ENCODE measurements at regions not wholly inside any gene's neighbourhood (a gene's known extent, or its start where the extent isn't known, plus 50 kb on each side); places are given as distances from the start of the nearest gene placed in this dataset.
A peak's percentile ranks its signal among the peaks of the same experiment; 100 is the strongest.

GRCh38 chr17:64765191-64765889 lies 103.2 kb upstream of the SMURF2 start:
- Histone ChIP-seq H3K4me1 (ENCODE audit: control insufficient read depth in 1 of 2, insufficient read depth in 2 of 2, low read length in 2 of 2) (peaks cover 9 to 21% of the 10 kb centered on the region in 2 experiments; a peak in 3 of 4 replicates), H3K27me3 (ENCODE audit: insufficient read depth, low read length) (no peaks in the 10 kb centered on the region), H3K79me2 (ENCODE audit: insufficient read depth, low read length) (peaks cover 33% of the 10 kb centered on the region), H4K20me1 (ENCODE audit: insufficient read depth) (no peaks in the 10 kb centered on the region), H3K9me2 (ENCODE audit: insufficient read depth) (no peaks in the 10 kb centered on the region), H3K4me2 (ENCODE audit: low read length) (0 out of 2 replicates have a peak overlapping the region, but pooled peaks have one; percentile 3), H3K27ac (ENCODE audit: low read depth, low read length) (no peak overlapping the region), H3K9me3 (ENCODE audit: control insufficient read depth in 1 of 2, insufficient read depth in 1 of 2, low read depth in 1 of 2, low read length in 2 of 2) (no peaks in the 10 kb centered on the region), H3K36me3 (ENCODE audit: control insufficient read depth in 1 of 2, insufficient read depth in 2 of 2, low read length in 2 of 2) (peaks cover 13 to 19% of the 10 kb centered on the region in 2 experiments; a peak in 3 of 4 replicates), H3K4me3 (replicated peaks in 1 of 2; ENCODE audit: low read depth in 1 of 2, low read length in 2 of 2) (no peak overlapping the region), H2AFZ (ENCODE audit: low read depth, low read length, poor library complexity, severe bottlenecking) (no peak overlapping the region), H3K9ac (ENCODE audit: low read length) (no peak overlapping the region)
- intact Hi-C loops (cut with micrococcal nuclease): no loop called here
- no TSS peak for BruUV-seq (replicated peaks)
- ATAC-seq (peak; percentile 71), DNase-seq (ENCODE audit: low read depth, low spot score) (no peak)
- RAD21 ChIA-PET (ENCODE audit: low non-redundant PET in 1 of 2, low total read pairs in 2 of 2, uncharacterized antibody in 2 of 2, unreplicated experiment in 2 of 2): no interaction called here
- POLR2A ChIA-PET: no interaction called here
- TF ChIP-seq ELF1 (IDR thresholded peaks at IDR 0.05; ENCODE audit: borderline replicate concordance, low read depth): no peak
- CTCF ChIA-PET: interaction anchor here (3.4 kb wide), 1 partner anchor 9 kb away, joined by 22 read pairs; no protein-coding TSS in a partner anchor

GRCh38 chr17:64750891-64751677 lies 89.0 kb upstream of the SMURF2 start:
- CTCF ChIA-PET: no interaction called here
- Histone ChIP-seq H3K79me2 (ENCODE audit: insufficient read depth, low read length) (no peaks in the 10 kb centered on the region), H3K4me3 (replicated peaks in 1 of 2; ENCODE audit: low read depth in 1 of 2, low read length in 2 of 2) (no peak overlapping the region), H3K4me1 (ENCODE audit: control insufficient read depth in 1 of 2, insufficient read depth in 2 of 2, low read length in 2 of 2) (no peaks in the 10 kb centered on the region), H3K9ac (ENCODE audit: low read length) (no peak overlapping the region), H3K27ac (ENCODE audit: low read depth, low read length) (no peak overlapping the region), H3K27me3 (ENCODE audit: insufficient read depth, low read length) (no peaks in the 10 kb centered on the region), H3K9me2 (ENCODE audit: insufficient read depth) (no peaks in the 10 kb centered on the region), H4K20me1 (ENCODE audit: insufficient read depth) (no peaks in the 10 kb centered on the region), H3K4me2 (ENCODE audit: low read length) (no peak overlapping the region), H3K36me3 (ENCODE audit: control insufficient read depth in 1 of 2, insufficient read depth in 2 of 2, low read length in 2 of 2) (peaks cover 39 to 45% of the 10 kb centered on the region in 2 experiments), H2AFZ (ENCODE audit: low read depth, low read length, poor library complexity, severe bottlenecking) (no peak overlapping the region), H3K9me3 (ENCODE audit: control insufficient read depth in 1 of 2, insufficient read depth in 1 of 2, low read depth in 1 of 2, low read length in 2 of 2) (no peaks in the 10 kb centered on the region)
- DNase-seq (ENCODE audit: low read depth, low spot score) (no peak), ATAC-seq (no peak)
- RAD21 ChIA-PET (ENCODE audit: low non-redundant PET in 1 of 2, low total read pairs in 2 of 2, uncharacterized antibody in 2 of 2, unreplicated experiment in 2 of 2): no interaction called here
- POLR2A ChIA-PET: no interaction called here
- BruUV-seq (replicated peaks): no TSS peak
- intact Hi-C loops (cut with micrococcal nuclease): no loop called here
- TF ChIP-seq POLR2A (IDR thresholded peaks at IDR 0.05; ENCODE audit: borderline replicate concordance, extremely low read depth, insufficient read depth, insufficient read length) (no peak), ZBTB33 (IDR thresholded peaks at IDR 0.05; ENCODE audit: extremely low read depth, insufficient replicate concordance, low read length) (no peak), YY1 (IDR thresholded peaks at IDR 0.05; ENCODE audit: extremely low read depth, insufficient replicate concordance, low read depth, low read length) (no peak), ATF3 (IDR thresholded peaks at IDR 0.05) (no peak), SRF (IDR thresholded peaks at IDR 0.05; ENCODE audit: low read depth) (no peak), CTCF (IDR thresholded peaks at IDR 0.05 in 2 of 3, conservative IDR thresholded peaks at IDR 0.05 in 1 of 3; ENCODE audit: borderline replicate concordance in 1 of 3, insufficient read depth in 1 of 3, low read depth in 2 of 3, low read length in 2 of 3) (no peak), ELF1 (IDR thresholded peaks at IDR 0.05; ENCODE audit: borderline replicate concordance, low read depth) (no peak), POLR2AphosphoS5 (IDR thresholded peaks at IDR 0.05; ENCODE audit: low read depth, low read length) (no peak), SIN3A (IDR thresholded peaks at IDR 0.05; ENCODE audit: low read depth) (no peak), TCF7L2 (IDR thresholded peaks at IDR 0.05; ENCODE audit: borderline replicate concordance, extremely low read depth, insufficient read depth, insufficient read length) (no peak), CEBPB (IDR thresholded peaks at IDR 0.05; ENCODE audit: low read depth) (no peak), CBX3 (IDR thresholded peaks at IDR 0.05; ENCODE audit: low read depth) (no peak), EZH2 (IDR thresholded peaks at IDR 0.05) (no peak), MAX (IDR thresholded peaks at IDR 0.05) (no peak)

Measured in HCT116 (cell line).